H1 (cell line): ENCODE measurements at regions not wholly inside any gene's neighbourhood (a gene's known extent, or its start where the extent isn't known, plus 50 kb on each side); places are given as distances from the start of the nearest gene placed in this dataset.

Source experiments
- CTCF ChIA-PET: fragments of 300-600 bp; sonication (Branson Sonifier 250); formaldehyde crosslinking; loops from one replicate; lab custom pipeline; 2021; ENCODE audit not compliant: partially characterized antibody; lab: Charles Lee
- POLR2A ChIA-PET: fragments of 300-600 bp; sonication (Branson Sonifier 250); formaldehyde crosslinking; loops from one replicate; lab custom pipeline; 2021; ENCODE audit warnings: inconsistent platforms; ENCODE audit not compliant: partially characterized antibody; lab: Charles Lee
- DNase-seq, 2 experiments: peaks; one replicate each; pipeline versions ENCODE4 v3.0.0 to v3.0.0-alpha.2; 2010 to 2022; ENCODE audit warnings: low spot score in 2 of 2, low read depth in 1 of 2, mixed read lengths in 1 of 2
- FAIRE-seq: peaks from 2 replicates; lab custom pipeline; 2011; peaks lifted over from hg19 to GRCh38; lab: Jason Lieb, UNC
- H2AFZ ChIP-seq: 2 replicates; pipeline ENCODE4 v1.8.1; 2012; ENCODE audit warnings: low read length, inconsistent platforms
- H2AK5ac ChIP-seq: 2 replicates; pipeline ENCODE4 v1.6.1; 2013; ENCODE audit warnings: low read depth, low read length
- H2BK120ac ChIP-seq: replicated peaks from 2 replicates; pipeline ENCODE3; 2013; ENCODE audit warnings: low read depth, low read length, inconsistent platforms
- H2BK12ac ChIP-seq: 2 replicates; pipeline ENCODE4 v1.6.1; 2013; ENCODE audit warnings: low read depth, low read length
- H2BK15ac ChIP-seq: 2 replicates; pipeline ENCODE4 v1.6.1; 2013; ENCODE audit warnings: low read length
- H2BK20ac ChIP-seq: 2 replicates; pipeline ENCODE4 v1.6.1; 2013; ENCODE audit warnings: low read length
- H2BK5ac ChIP-seq: 2 replicates; pipeline ENCODE4 v1.6.1; 2013; ENCODE audit warnings: low read depth, low read length
- H3K14ac ChIP-seq: 2 replicates; pipeline ENCODE4 v1.6.1; 2013; ENCODE audit warnings: inconsistent platforms; ENCODE audit not compliant: insufficient read length
- H3K18ac ChIP-seq: 2 replicates; pipeline ENCODE4 v1.6.1; 2013; ENCODE audit warnings: low read length; ENCODE audit errors: extremely low read depth
- H3K23ac ChIP-seq: 2 replicates; pipeline ENCODE4 v1.6.1; 2013; ENCODE audit warnings: inconsistent platforms; ENCODE audit not compliant: insufficient read length
- H3K23me2 ChIP-seq: 2 replicates; pipeline ENCODE4 v1.6.1; 2013; ENCODE audit warnings: low read depth, low read length
- H3K27ac ChIP-seq: 2 replicates; pipeline ENCODE4 v1.6.1; 2011; ENCODE audit warnings: low read depth, low read length, inconsistent platforms
- H3K27me3 ChIP-seq, 4 experiments: replicated peaks in 1 of 4; 1 replicate in 1 of 4; 2 replicates in 3 of 4; pipeline versions ENCODE4 v1.6.1 to v1.8.1; 2011 to 2013; ENCODE audit warnings: low read length in 3 of 4, mild to moderate bottlenecking in 3 of 4, inconsistent platforms in 2 of 4, mixed read lengths in 2 of 4, moderate library complexity in 1 of 4; ENCODE audit not compliant: control insufficient read depth in 3 of 4, insufficient read depth in 3 of 4; ENCODE audit errors: extremely low read depth in 1 of 4
- H3K36me3 ChIP-seq, 4 experiments: 2 replicates each; pipeline versions ENCODE4 v1.6.1 to v1.8.1; 2011 to 2013; ENCODE audit warnings: mild to moderate bottlenecking in 4 of 4, low read length in 3 of 4, moderate library complexity in 2 of 4, control low read depth in 1 of 4, inconsistent platforms in 1 of 4; ENCODE audit not compliant: insufficient read depth in 4 of 4, control insufficient read depth in 2 of 4
- H3K4ac ChIP-seq: replicated peaks from 2 replicates; pipeline ENCODE3; 2013; ENCODE audit warnings: low read length, low read depth, mixed read lengths, inconsistent platforms; ENCODE audit not compliant: insufficient read length
- H3K4me1 ChIP-seq, 4 experiments: replicated peaks in 1 of 4; 1 replicate in 1 of 4; 2 replicates in 3 of 4; pipeline versions ENCODE4 v1.6.1 to v1.8.1; 2011 to 2013; ENCODE audit warnings: low read length in 3 of 4, inconsistent platforms in 2 of 4, mixed read lengths in 1 of 4; ENCODE audit not compliant: insufficient read depth in 4 of 4, control insufficient read depth in 3 of 4
- H3K4me2 ChIP-seq, 2 experiments: 2 replicates each; pipeline versions ENCODE4 v1.6.1 to v1.8.1; 2011 to 2013; ENCODE audit warnings: low read depth in 2 of 2, low read length in 2 of 2, control low read depth in 1 of 2, inconsistent platforms in 1 of 2, mild to moderate bottlenecking in 1 of 2; ENCODE audit not compliant: insufficient read depth in 1 of 2
- H3K4me3 ChIP-seq, 4 experiments: fragments of 200-600, 300-600 bp in 1 of 4; sonication (generic), shearing (Covaris generic), sonication (Bioruptor Twin) in 1 of 4; 2 replicates each; pipeline versions ENCODE4 v1.5.1 to v1.8.1; 2011 to 2016; ENCODE audit warnings: low read length in 4 of 4, low read depth in 3 of 4, control low read depth in 2 of 4, inconsistent platforms in 2 of 4, mild to moderate bottlenecking in 2 of 4, mixed read lengths in 1 of 4, moderate library complexity in 1 of 4; ENCODE audit not compliant: insufficient read depth in 2 of 4; ENCODE audit errors: extremely low read depth in 1 of 4
- H3K56ac ChIP-seq: replicated peaks from 2 replicates; pipeline ENCODE3; 2013; ENCODE audit warnings: low read depth, mild to moderate bottlenecking, mixed read lengths, low read length, inconsistent platforms; ENCODE audit not compliant: insufficient read length
- H3K79me1 ChIP-seq: 2 replicates; pipeline ENCODE4 v1.6.1; 2013; ENCODE audit warnings: low read depth, low read length, control low read depth
- H3K79me2 ChIP-seq, 2 experiments: 2 replicates each; pipeline versions ENCODE4 v1.6.1 to v1.8.1; 2012 to 2013; ENCODE audit warnings: low read length in 2 of 2, mild to moderate bottlenecking in 2 of 2, inconsistent platforms in 1 of 2; ENCODE audit not compliant: insufficient read depth in 2 of 2, control insufficient read depth in 1 of 2
- H3K9ac ChIP-seq, 4 experiments: replicated peaks in 1 of 4; 1 replicate in 1 of 4; 2 replicates in 3 of 4; pipeline versions ENCODE4 v1.6.1 to v1.8.1; 2011 to 2013; ENCODE audit warnings: low read depth in 3 of 4, low read length in 3 of 4, control low read depth in 2 of 4, mild to moderate bottlenecking in 2 of 4, moderate library complexity in 2 of 4, inconsistent platforms in 1 of 4; ENCODE audit errors: extremely low read depth in 1 of 4
- H3K9me3 ChIP-seq, 2 experiments: 2 replicates each; pipeline versions ENCODE4 v1.6.1 to v1.8.1; 2012 to 2013; ENCODE audit warnings: mild to moderate bottlenecking in 2 of 2, moderate library complexity in 2 of 2, control low read depth in 1 of 2, inconsistent platforms in 1 of 2, low read depth in 1 of 2, low read length in 1 of 2, mixed read lengths in 1 of 2; ENCODE audit not compliant: insufficient read depth in 2 of 2
- H4K20me1 ChIP-seq, 2 experiments: replicated peaks in 1 of 2; 2 replicates each; pipeline versions ENCODE3 to v1.8.1; 2011 to 2013; ENCODE audit warnings: inconsistent platforms in 2 of 2, low read length in 2 of 2, mild to moderate bottlenecking in 1 of 2; ENCODE audit not compliant: insufficient read depth in 2 of 2, control insufficient read depth in 1 of 2
- H4K5ac ChIP-seq: 2 replicates; pipeline ENCODE4 v1.6.1; 2013; ENCODE audit warnings: low read length, low read depth, mixed read lengths, inconsistent platforms; ENCODE audit not compliant: insufficient read length
- H4K8ac ChIP-seq: 2 replicates; pipeline ENCODE4 v1.8.0; 2013; ENCODE audit warnings: mild to moderate bottlenecking, moderate library complexity, low read length, inconsistent platforms; ENCODE audit not compliant: insufficient read depth; ENCODE audit errors: extremely low read depth
- H4K91ac ChIP-seq: replicated peaks from 2 replicates; pipeline ENCODE3; 2013; ENCODE audit warnings: low read length, mixed read lengths, inconsistent platforms; ENCODE audit not compliant: insufficient read length
- SIRT6 ChIP-seq: IDR thresholded peaks from one replicate; pipeline ENCODE4 v1.7.1; 2012; ENCODE audit warnings: low read length, inconsistent platforms
- WGBS, 2 experiments: shearing (Covaris generic) in 1 of 2; methylation state at CpG; one replicate each; pipeline versions ENCODE4 v1.1.6 to v1.1.7; 2013 to 2015; ENCODE audit warnings: low lambda C conversion rate in 2 of 2, mixed read lengths in 2 of 2, inconsistent platforms in 1 of 2, low coverage in 1 of 2, missing lambda C conversion rate in 1 of 2; ENCODE audit not compliant: insufficient replicate concordance in 2 of 2, insufficient coverage in 1 of 2, insufficient read length in 1 of 2; ENCODE audit errors: extremely low coverage in 1 of 2, missing lambda C conversion rate in 1 of 2; 5-methylcytosine and 5-hydroxymethylcytosine counted together

GRCh38 chr16:64857411-64857810 is 264.5 kb downstream of the CDH11 start:
- Histone ChIP-seq H2BK120ac (no peak overlapping the region), H4K91ac (no peak overlapping the region), H3K14ac (no peak overlapping the region), H3K4me2 (no peak overlapping the region), H3K36me3 (no peaks in the 10 kb centered on the region), H3K23ac (no peak overlapping the region), H4K5ac (no peak overlapping the region), H3K27ac (no peak overlapping the region), H2BK5ac (no peak overlapping the region), H3K4me3 (no peak overlapping the region), H2BK15ac (no peak overlapping the region), H2BK20ac (no peak overlapping the region), H2AK5ac (no peak overlapping the region), H3K9ac (no peak overlapping the region), H2BK12ac (no peak overlapping the region), H3K56ac (no peak overlapping the region), H3K4ac (no peak overlapping the region), H3K4me1 (no peaks in the 10 kb centered on the region), H4K8ac (no peak overlapping the region), H3K23me2 (no peaks in the 10 kb centered on the region), H3K27me3 (no peaks in the 10 kb centered on the region), H3K9me3 (no peaks in the 10 kb centered on the region), H3K18ac (no peak overlapping the region), H4K20me1 (no peaks in the 10 kb centered on the region), H3K79me2 (no peaks in the 10 kb centered on the region), H3K79me1 (no peaks in the 10 kb centered on the region), H2AFZ (no peak overlapping the region)
- no peak for TF ChIP-seq SIRT6
- 91% methylated on average over 2 of the region's 2 CpGs; no CpG with 5 or more reads in 1 of the 2 experiments for WGBS, 2 experiments
- POLR2A ChIA-PET: no interaction called here
- no peak for FAIRE-seq
- DNase-seq: no peak
- CTCF ChIA-PET: no interaction called here
